IPS-NIHi7 (cell line): ENCODE measurements at regions not wholly inside any gene's neighbourhood (a gene's known extent, or its start where the extent isn't known, plus 50 kb on each side); places are given as distances from the start of the nearest gene placed in this dataset.
"Not testable (repeated sequence)": the region's sequence is repeated elsewhere in the genome, so short reads cannot be mapped to it uniquely, and the experiment has no call there.

Source experiments
- DNase-seq: peaks from one replicate; pipeline ENCODE4 v3.0.0; 2012; ENCODE audit warnings: mixed read lengths; ENCODE audit errors: extremely low spot score

DNA sequence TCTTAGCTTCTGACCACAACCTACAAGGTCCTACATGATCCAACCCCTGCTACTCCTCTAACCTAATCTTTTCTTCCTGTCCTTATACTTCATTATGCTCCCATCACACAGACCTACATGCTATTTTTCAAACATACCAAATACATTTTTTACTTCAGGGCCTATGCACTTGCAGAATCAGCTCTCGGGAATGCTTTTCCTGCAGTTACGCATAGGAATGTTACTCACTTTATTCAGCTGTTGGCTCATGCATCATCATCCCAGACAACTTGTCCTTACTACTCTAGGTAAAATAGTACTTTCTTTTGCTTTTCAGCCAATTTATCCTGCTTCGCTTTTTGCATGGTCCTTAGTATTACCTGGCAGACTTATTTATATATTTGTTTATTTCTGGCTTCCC lies 105.6 kb downstream of the OXSM start:
- DNase-seq, result no peak

DNA sequence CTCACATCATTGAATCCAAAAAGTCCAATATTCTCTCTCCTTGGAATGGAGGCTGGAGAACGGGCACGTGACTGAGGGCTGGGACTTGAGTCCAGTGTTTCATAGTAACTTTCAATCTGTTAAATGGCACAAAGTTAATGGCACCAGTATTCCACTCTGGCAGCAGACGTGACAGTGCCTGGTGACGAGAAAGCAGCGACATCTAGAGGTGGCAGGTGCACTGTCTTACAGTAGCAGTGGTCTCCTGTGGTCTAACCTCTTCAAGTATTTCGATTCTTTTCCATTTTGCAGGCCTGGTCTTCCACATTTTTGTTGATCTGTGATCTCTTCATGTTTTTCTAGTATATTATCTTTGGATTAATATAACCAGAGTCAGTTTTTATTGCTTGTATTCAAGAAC lies 107.1 kb downstream of the OXSM start:
- DNase-seq, result peak; percentile 79

DNA sequence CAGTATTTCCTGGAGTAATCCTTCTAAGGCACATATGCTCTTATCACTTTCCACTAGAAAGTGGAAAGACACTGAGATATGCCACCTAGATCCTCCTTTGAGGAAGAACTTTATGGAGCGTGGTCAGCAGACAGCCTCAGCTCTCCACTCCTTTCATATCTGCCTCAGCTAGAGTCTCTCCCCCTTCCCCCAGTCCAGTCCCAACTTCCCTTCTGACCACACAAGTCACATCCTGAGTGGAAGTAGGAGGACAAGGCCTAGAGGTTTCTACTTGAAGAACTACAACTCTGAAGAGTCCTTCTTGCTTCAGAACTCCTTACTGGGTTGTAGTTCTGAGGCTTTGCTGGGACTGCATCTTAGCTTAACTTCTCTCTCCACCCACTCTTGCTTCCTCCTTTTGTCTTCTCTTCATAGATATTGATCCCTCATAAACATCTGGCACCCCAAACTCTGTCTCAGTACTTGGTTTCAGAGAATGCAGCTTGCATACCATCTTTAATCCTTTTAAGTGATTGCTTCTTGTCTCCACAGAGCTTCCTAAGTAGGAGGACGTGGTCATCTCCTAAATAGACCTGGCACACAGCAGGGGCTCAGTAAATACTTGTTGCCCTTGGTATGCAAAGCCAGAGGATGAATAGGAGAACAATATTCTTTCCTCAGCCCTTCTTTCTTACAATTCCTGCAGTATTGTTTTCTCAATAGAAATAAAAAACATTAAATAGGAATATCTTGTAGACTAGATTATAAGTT lies 109.6 kb downstream of the OXSM start:
- no peak for DNase-seq

DNA sequence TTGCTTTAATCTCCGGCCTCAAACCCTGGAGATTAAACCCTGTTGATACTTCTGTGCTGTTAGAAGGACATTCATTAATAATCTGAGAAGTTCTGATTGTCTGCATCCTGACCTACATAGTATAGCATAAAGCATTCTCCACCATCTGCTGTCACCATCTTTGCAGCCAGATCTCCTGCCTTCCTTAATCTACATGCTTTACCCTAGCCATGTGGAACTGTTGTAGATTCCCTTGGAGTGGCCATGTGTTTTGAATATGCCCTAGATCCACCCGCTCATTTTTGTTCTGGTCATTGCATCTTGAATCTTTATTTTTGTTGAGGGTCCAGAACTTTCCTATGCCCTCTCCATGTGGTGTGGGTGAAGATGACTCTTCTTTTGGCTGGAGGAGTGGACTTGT lies 110.3 kb downstream of the OXSM start:
- DNase-seq, result no peak

DNA sequence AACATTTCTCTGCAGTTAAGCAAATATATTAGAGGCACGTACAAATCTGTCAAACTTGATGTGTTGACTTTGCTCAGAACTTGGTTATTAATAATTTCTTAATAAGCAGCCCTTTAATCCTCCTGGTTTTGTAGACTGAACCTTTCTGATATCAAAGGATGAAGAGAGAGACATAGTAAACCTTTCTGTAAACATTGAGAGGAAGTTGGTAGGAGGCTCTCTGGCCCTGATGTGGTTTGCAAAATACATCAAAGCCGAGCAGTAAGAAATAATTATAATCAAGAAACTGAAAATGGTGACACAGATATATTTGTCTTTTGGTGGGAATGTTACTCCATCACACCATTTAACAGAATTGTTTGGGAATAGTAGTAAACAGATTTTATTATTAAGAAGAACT lies 111.9 kb downstream of the OXSM start:
- no peak for DNase-seq

DNA sequence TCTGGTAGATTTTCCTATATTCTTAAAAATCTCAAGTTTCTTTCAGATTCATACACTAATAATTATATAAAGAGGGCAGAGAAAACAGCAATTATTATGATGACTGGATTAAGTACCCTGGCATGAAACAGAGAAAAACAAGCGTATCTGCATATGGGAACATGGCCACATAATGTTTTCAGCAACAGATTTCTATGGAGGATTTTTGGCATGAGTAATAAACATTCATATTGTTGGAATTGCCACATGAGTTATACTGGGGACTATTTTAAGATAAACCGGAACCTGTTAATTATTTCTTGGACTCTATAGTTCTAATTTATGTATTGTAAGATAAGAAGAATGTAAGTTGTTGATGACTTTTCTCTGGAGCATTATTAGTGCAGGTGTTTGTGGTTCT lies 112.7 kb downstream of the OXSM start:
- DNase-seq, result no peak

DNA sequence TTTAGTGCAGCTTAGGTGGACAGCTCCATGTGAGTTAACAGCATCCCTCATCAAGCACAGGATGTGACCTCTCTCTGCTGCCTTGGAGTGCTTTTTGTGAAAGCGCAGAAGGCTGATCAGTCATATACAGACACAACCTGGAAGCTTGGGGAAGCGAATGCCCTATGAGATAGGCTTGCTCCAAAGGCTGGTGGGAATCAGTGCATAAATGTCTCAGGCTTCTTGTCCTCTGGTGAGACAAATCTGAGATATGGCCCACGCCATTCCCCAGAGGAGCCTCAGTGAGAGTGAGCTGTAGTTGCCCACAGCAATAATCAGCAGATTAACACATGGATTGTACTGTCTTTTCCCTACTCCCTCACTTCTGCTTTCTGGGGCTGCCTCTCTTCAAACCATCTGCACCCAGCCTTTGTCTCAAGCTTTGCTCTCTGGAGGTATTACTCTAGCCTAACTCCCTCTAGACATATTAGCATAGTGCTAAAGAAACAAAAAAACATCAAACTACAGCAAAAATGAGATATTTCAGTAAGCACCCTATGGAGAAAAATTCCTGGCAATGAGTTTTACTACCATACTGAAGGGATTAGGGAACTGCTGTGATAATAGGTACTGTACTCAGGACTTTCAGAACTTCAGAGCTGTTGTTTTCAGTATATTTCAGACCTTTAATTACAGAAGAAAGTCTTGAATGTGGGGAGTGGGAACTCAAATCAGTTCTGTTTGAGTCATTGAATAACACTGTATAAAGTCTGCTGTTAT lies 113.7 kb downstream of the OXSM start:
- DNase-seq, result no peak

DNA sequence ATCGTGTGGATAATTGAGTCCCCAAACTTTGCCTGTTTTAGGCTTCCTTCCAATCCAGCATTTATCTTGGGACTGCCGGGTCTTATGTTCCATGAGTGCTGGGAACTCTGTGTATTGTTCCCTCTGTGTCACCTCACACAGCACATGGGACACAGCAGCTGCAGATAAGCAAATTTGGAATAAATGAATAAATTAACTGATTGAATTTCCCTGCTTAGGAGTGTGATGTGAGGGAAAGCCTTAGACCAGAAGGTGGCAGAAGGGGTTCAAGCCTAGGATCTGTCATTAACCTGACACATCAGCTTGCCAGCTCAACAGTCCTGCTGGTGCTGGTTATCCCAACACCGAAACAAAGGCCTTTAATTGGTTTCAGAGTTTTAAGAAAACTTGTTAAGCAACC lies 114.3 kb downstream of the OXSM start:
- DNase-seq, result peak; percentile 48

DNA sequence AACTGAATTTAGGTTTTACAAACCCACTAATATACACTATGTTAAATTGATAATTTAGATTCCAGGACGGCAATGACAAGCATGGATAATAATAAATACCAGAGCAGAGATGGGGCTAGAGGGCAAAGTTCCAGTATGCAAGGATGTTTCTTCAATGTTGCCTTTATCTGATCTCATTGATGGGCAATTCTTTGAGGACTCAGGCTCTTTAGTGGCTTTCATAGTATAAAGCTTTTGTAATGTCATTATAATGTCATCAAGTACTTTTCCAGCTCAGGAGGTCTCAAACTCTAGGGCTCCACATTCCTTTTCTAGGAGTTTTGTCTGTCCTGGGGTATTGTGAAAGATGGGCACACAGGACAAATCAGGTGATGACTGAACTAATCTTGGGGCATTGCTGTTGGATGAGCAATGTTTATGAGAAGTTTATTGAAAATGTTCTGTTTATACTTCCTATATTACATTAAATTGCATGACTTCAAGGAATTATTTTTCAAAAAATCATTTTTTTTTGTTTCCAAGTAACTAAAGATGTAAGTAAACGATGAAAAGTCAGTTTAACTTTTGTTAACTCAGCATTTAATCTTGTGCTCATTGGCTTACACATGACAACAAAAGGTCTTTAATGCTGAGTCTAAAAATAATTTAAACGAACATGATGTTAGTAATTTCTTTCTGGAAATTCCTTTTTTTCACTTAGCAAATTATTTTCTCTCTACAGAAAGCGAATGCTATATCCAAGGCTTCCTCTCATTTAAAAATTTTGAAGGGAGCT lies 116.4 kb downstream of the OXSM start:
- no peak for DNase-seq

DNA sequence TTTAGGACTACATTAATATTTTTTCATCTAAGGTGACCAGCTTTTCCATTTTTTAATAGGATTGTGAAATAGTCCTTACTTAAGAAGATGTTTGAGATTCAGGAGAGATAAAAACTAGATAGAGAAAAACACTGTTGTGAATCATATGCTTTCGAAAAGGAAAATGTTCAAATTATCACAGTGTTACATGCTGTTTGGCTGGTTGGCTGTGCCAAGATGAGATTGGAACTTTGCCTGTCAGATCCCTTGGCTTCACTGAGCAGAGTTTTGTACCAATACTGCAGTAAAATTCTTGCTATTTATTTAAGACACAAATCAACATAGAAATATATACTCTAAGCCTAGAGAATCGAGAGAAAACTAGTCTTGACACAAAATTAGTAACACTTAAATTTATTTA lies 117.2 kb downstream of the OXSM start:
- no peak for DNase-seq

DNA sequence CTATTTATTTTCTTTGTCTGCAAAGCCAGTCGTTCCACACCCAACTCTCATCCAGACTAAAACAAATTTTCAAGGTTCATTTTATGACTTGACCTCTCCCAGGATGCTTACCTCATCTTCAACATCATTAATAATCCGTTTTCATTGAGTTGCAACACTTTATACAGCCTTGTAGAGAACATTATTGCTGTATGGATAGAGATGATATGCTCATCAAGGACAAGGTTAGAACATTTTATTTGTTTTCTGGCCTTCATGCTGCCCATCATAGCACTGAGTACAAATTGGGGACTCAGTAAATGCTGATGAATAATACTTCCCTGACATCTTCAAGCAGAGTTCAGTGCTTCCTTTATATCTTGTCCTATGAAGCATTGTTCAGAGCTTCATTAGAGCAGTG lies 120.2 kb downstream of the OXSM start:
- DNase-seq, result no peak

DNA sequence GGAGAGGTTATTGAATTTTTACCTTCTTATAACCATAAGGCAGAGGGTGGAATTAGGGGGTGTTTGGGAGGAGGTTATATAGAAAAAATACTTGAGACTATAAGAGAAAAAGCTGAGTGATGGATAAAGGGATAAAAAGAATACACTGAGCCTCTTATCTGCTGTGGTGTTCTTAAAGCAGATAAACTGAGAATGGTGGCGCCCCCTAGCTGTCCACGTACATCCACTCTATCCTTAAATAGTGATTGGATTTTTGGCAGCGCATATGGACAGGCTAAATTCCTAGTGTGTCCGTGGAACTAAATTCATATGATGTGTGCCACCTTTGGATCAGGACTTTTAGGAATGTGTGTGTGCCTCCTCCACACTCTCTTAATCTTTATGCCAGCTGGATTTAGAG lies 121.1 kb downstream of the OXSM start:
- peak; percentile 43 for DNase-seq

DNA sequence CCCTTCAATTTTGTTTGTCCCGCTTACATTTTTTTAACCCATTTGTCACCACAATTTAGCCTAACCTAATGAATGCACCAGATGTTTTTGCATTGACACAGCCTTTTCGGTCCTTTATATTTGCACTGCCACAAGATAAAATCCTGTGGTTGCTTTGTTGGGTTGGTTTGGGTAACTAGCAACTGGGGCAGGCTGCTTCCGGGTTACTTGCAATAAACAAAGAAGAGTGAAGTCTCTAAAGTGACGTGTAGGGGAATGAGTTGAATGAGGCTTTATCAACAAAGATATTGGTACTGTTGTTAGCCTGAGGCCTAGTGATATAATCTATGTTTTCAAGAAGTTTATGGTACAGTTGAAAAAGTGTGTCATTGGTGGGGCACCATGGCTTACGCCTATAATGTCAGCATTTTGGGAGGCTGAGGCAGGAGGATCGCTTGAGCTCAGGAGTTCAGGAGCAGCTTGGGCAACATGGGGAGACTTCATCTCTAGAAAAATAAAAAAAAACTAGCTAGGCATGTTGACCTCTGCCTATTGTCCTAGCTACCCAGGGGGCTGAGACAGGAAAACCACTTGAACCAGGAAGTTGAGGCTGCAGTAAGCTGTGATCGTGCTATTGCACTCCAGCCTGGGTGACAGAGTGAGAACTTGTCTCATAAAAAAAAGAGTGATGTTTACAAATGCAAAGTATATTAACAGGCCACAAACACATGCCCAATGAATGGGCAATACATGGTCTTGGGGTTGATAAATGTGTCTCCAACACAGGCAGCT lies 121.8 kb downstream of the OXSM start:
- no peak for DNase-seq

DNA sequence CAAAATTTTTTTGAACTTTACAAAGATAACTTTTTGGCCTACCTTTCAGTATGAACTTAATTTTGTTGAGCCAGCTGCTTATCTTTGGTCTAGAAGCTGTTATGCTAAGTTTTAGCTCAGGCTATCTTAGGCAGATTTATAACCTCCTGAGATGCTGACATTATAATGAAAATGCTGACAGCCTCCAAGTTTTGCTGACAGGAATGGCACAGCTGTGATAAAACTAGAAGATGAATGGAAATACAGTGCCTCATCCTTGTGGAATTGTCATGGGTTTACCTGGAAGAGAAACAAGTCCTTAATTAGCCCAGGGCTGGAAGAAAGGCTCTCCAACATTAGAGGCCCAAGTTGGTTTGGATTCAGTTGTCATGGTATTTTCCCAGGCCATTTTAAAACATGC lies 123.3 kb downstream of the OXSM start:
- DNase-seq, result no peak

DNA sequence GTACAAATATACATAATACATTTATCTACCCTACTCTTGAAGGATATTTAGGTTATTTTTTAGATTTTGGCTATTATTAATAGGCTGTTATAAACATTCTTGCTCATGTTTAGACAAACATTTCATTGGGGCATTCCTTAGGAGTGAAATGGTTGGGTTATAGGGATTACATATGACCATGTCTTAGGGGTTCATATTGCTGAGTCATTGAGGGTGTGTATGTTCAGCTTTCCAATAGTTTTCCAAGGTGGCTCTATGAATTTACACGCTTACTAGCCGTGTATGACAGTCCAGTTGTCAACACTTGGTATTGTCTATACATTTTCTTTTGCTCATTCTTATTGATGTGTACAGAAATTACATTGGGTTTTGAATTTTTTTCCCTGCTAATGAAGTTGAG lies 125.8 kb downstream of the OXSM start:
- no peak for DNase-seq

DNA sequence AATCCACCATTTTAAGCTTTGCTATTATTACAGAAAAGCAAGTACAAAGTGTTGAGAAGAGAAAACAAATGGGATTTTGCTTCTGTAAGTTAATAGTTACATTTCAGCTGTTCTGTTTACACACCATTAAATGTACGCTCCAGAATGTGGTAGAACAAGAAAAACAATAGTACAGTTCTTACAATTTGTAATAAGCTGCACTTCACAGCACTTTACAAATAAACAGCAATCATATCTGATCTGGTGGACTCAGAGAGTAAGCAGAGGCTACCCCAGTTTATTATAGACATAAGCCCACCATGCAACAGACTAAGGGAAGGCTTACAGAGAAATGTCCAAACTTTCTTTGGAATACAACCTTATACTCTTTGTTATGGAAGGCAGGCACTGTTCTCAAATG lies 126.4 kb downstream of the OXSM start:
- no peak for DNase-seq

DNA sequence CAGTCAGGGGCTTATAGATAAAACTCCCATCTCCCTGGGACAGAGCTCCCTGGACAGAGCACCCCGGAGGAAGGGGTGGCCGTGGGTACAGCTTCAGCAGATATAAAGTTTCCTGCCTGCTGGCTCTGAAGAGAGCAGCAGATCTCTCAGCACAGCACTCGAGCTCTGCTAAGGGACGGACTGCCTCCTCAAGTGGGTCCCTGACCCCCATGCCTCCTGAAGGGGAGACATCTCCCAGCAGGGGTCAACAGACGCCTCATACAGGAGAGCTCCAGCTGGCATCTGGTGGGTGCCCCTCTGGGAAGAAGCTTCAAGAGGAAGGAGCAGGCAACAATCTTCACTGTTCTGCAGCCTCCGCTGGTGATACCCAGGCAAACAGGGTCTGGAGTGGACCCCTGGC lies 142.1 kb downstream of the OXSM start:
- not testable (repeated sequence) for DNase-seq

DNA sequence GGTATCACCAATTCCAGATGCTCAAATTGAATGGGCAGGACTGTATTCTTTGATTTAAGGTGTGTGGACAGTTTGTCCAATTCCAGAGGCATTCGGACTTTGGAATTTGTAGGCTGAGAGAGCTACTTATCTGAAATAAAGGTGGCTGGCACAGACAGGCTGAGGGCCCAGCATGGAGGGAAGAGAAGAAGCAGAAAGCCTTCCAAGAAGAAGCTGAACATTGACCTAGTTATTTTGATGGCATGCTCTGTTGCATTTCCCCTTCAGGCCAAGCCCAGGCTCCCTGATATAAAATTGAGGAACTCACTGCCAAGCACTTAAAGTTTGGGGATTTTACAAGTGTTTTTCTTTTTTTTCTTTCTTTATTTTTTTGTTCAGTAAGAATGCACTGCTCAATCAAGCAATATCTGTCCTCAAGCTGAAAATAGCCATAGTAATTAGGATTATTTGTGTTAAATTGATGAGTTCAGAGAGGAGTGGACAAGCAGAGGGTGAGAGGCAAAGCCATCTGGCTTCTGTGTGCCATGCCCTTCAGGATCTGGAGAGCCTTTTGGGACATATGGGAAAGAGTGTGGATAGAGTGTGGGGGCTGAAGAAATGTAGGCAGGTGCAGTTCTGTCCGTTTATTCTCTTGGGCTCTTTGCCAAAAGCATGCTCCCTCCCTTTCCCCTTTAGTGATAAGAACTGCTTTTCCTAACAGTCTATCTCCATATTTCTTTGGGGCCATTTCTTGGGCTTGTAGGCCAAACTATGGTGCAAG lies 148.9 kb downstream of the OXSM start:
- no peak for DNase-seq

DNA sequence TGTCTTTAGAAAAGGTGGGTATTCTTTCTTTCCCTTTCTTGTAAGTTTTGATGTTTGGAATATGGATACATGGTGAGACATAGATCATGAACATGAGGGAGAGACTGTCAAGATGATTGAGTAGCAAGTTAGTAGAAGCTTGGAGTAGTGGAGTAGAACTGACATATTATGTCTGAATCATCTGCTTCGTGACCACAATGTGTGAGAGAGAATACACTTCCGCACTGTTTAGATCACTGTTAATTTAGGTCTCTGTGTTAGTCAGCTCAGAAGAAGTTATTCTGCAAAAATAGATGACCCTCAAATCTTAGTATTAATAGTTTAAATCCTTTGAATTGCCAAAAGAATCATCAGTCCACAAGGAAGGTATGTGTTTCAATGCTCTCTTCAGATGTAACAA lies 151.0 kb downstream of the OXSM start:
- no peak for DNase-seq

DNA sequence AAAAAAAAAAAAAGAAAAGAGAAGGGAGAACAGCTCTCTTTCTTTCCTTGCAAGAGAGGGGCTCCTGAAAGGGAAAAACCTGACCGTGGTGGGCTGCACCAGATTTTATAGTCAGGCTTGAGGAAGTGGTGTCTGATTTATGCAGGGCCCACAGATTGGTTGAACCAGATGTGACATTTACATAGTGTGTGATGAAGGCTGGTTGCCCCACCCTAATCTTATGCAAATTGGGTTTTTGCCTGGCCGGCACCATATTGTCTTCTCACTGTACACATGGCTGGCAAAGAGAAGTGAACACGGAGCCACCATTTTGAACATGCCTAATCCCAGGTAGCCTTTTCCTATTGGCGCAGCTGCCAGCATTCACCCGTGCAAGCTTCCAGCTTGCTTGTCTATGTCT lies 154.4 kb downstream of the OXSM start:
- no peak for DNase-seq

DNA sequence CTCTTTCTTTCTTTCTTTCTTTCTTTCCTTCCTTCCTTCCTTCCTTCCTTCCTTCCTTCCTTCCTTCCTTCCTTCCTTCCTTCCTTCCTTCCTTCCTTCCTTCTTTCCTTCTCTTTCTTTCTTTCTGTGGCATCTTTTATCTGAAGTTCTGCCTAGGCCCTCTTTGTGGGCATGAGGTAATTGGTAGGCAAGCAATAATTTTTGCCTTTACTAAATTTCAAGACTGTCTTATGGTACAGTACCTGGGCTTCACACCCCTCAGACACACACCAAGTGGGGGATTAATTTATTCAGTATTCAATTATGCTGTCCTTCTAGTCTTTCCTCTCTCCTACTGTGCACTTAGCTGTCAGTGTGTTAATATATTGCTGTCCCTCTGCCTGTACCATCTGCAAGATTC lies 155.5 kb downstream of the OXSM start:
- no peak for DNase-seq
